ENCODE measurements at regions not wholly inside any gene's neighbourhood (a gene's known extent, or its start where the extent isn't known, plus 50 kb on each side); places are given as distances from the start of the nearest gene placed in this dataset.

DNA sequence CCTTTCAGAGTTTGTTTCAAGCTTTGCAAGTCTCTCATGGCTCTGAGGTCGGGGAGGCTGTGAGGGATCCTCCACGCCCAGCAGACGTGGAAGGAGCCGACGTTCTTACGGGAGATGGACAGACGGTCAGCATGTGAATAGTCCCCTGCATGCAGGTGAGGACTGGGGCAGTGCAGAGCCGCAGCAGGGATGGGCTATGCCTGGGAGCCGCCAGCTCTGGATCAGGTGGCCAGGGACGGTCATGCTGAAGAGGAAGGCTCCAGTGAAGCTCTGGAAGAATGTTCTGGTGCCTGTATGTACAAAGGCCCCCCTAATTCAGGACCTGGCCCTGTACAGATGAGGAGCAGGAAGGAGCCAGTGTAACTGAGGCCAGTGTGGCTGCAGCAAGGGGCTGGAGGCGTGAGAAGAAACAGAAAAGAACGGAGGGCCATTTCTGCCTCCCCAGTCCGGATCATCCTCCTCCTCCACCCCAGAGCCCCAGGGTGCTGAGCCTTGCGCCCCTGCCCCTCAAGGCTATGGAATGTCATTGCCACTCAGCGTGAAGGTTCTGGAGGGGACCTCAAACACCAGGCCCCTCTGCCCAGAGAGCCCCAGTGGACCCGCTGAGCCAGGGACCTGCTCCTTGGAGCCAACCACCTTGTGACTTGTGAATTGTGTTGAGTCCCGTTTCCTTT is 96.8 kb upstream of the DIO3 start:
- DNase-seq (ENCODE audit: low read depth, low spot score), result no peak

DNA sequence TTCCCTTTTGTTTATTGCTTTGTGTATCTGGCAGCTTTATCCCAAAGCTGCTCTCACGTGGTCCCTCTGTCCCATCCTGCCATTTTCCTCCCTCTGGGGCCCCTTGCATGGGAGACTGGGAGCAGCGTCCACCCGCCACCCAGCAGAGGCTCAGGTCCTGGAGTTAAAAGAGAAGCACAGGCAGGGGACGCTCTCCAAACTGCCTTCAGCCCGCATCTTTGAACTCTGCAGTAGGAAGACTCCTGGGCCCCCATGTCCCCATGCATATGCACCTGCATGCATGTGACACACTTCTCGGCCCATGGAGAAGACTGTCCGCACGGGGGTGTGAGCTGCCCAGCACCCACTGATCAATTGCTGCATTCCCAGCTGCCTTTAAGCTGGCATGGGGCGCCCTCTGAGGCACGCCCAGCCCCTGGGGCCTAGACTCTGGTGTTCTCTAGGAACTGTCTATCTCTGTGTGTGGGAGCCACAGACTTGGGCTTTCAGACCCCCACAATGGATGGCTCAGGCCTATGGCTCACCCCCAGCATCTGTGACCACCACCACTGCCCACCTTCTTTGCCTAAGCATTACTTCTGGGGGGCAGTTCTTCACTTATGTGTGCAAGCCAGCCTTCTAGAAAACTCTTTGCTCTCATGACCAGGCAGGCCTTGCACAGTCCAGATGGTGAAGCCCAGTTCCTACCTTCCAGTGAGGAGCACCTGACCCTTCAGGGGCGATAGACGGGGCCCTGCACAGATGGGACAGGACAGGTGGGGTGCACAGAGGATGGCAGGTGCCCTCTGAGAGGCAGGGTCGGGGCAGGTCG is 96.1 kb upstream of the DIO3 start:
- no peak for DNase-seq (ENCODE audit: low read depth, low spot score)

DNA sequence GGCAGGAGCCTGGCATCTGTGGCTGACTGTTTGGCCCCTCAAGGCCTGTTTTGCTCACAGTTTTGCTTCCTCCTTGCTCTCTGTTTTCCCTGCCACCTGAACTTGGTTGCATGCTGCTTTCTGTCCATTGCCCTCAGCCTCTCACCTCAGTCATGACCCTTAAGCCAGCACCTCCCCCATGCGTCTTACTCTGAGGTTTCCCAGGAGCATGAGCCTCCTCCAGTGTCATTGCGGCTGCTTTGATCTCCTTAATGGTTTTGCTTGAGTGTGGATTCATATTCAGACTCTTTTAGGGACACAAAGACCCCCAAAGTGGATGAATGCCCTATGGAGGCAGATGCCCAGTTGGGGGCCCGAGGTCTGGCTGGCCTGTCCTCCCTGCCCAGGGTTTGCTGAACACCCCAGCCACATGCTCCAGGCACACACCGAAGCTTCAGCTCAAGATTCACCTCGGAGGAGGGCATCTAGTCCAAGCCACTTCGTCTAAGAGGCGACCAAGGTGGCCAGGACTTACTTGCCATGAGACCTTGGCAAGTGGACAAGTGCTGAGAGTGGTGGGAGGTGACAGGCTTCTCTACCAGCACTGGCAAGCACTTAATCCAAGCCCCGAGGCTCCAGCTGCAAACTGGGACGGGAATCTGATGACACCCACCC is 95.4 kb upstream of the DIO3 start:
- no peak for DNase-seq (ENCODE audit: low read depth, low spot score)

DNA sequence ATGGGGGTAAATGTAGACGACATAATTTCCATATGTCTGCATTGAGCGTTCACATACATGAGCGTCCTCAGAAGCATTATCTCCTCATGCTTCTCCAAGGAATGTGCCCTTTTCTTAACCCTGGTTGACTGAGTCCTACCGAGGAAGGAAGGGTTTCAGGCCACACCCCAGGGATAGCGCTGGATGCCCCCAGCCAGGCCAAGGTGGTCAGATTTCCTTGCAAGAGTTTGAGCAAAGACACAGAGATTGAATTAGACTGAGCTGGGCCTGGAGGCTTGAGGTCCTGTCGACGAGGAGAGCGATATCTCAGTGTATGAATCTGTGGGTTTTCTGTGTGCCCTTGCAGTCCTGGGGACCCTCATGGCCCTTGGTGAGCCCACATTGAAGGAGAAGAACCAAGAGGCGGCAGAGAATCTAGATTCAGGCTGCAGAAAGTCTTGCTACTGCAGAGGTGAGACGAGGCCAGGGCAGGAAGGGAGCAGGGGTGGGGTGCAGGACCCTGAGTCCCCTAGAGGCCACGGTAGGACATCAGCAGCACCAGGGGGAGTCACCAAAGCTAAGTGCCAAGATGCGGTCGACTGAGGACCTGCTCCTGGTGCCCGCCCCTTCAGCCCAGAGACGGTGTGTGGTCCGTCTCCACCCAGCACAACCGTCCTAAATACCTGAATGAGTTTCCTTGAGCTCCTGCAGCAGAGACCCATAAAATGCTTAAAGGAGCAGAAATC is 94.7 kb upstream of the DIO3 start:
- DNase-seq (ENCODE audit: low read depth, low spot score), result no peak

DNA sequence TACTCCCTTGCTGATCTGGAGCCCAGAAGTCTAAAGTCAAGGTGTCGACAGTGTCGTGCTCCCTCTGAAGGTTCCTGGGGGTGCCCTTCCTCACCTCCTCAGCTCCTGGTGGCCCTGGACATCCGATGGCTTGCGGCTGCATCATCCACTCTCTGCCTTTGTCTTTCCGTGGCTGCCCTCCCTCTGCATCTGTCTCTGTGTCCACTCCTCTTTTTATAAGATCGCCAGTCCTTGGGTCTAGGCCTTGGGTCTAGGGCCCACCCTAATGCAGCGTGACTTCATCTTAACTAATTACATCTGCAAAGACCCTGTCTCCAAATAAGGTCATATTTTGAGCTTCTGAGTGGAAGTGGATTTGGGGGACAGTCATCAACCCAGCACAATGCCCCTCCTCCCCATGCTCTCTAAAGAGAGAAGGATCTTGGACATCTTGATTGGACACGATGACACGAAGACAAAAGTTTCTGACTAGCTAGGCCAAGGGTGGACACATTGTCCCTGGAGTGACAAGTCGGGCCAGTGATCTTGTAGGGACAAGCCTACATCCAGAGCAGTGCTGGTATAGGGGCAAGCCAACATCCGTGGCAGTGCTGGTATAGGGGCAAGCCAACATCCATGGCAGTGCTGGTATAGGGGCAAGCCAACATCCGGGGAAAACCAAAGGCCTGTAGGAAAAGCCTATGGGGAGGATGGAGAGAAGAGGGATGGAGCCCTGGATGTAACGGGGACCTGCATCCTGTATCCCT is 93.9 kb upstream of the DIO3 start:
- no peak for DNase-seq (ENCODE audit: low read depth, low spot score)

DNA sequence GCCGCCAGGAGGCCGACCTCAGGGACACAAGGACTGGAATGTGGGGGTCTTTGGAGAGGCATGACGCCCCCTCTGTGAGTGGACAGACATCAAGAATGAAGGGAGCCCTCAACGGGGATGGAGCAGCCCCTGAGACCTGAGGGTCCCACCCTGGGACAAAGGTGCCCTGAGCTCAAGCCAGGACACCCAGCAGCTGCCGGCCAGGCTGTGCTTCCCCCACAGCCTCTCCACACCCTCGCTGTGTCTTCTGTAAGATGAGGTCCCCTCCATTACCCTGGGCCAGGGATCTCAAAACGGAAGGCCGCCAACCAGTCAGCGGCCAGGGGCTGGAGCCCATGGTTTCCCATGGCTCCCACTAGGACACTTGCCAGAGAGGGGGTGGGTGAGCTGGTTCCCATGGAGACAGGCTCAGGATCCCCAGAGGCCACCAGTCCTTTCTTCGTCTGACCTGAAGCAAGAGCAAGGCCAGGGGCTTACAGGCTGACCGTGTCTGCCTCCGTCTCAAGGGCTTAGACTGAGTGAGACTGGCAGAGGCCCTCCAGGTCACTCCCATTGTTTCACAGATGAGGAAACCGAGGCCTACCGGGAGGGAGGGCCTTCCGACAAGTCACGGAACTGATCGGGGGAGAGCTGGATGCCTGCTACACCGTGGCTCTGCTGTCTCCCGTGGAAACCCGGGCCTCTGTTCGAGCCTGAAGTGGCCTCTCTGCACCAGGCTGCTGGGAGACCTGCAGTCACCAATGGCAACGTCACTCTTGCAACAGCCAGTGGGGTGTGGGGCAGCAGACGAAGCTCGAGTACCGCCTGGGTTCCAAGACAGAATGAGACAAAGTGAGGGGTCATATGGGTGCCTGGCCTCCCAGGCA is 91.7 kb upstream of the DIO3 start:
- DNase-seq (ENCODE audit: low read depth, low spot score), result no peak

DNA sequence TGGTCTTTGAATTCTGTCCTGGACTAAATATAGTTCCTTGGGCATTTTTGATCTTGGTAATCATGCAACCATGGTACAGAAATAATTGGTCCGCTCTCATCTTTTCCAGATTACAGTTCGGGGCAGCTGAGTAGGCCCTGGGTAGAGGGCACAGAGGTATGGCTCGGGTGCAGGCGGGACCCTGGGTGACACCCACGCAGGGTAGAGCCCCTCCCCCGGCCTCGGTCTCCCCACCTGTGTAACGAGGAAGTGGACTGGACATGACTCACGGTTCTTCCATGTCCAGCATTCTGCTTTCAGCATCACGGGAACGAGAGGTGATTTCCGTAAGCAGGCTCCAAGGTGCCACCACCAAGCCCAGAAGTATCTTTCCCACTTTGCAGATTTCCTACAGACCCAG is 91.0 kb upstream of the DIO3 start:
- no peak for DNase-seq (ENCODE audit: low read depth, low spot score)

DNA sequence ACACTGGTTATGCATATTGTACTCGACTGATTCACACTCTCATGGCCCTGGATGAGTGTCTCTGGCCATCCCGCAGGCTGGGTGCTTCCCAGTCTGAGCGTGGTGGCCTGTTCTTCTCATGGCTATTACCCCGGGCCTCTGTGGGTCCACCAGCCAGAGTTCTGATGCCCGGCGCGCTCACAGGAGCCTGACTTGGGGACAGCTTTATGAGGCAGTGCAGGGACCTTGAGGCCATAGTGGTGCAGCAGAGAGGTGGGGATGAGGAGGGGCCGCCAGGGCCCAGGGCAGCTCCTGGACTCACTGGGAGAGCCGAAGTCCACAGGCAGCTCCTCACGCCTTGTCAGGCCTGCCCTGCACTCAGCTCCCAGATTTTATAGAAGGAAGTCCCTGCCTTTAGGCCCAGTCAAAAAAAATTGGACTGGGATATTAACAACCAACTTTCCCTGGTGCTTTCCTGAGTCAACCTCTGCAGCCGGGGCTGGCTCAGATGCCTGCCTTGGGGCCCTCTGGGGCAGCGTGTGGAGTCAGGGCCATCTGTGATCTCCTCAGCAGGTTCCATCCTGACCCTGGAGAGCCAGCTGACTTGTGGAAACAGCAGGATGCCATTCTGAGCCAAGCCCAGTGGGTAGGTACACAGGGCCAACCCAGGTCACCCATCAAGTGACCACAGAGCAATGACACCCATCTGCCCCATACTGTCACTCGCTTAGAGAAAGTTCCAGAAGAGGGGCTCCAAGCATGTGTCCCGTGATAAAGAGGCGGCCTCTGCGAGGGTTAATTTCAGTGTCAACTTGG is 89.4 kb upstream of the DIO3 start:
- no peak for DNase-seq (ENCODE audit: low read depth, low spot score)

DNA sequence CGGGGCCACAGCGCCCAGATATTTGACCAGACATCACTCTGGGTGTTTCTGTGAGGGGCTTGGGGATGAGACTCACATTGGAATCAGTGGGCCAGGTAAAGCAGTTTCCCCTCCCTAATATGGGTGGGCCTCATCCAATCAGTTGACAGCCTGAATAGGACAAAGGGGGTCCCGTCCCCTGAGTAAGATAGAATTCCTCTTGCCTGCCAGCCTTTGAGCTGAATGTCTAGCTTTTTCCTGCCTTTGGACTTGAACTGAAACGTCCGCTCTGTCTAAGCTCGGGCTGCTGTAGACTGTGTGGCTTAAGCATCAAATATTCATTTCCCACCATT is 88.8 kb upstream of the DIO3 start:
- no peak for DNase-seq (ENCODE audit: low read depth, low spot score)

DNA sequence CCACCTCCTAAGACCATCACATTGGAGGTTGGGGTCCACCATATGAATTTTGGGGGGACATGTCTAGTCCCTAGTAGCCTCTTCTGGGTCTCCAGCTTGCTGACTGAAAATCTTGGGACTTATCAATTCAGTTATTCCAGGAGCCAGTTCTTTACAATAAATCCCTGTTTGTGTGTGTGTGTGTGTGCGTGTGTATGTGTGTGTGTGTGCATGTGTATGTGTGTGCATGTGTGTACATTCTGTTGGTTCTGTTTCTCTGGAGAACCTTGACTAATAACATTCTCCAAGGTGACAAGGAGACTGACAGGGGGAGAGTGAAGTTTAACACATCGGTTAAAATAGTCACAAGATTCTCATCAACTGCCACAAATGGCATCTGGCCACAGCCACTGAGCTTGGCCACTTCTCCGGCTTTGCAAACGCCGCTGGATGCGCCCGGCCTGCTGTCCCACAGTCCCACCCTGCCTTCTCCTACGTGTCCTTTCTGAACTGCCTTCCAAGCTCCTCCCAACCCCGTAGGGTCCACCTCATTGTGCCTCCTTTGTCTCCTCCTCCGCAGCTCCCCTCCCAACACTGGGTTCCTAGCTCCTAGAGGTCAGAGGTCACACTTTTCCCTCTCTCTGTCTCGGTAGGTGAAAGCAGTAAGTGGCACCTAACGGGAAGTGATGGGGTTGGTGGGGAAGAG is 88.1 kb upstream of the DIO3 start:
- DNase-seq (ENCODE audit: low read depth, low spot score), result no peak

DNA sequence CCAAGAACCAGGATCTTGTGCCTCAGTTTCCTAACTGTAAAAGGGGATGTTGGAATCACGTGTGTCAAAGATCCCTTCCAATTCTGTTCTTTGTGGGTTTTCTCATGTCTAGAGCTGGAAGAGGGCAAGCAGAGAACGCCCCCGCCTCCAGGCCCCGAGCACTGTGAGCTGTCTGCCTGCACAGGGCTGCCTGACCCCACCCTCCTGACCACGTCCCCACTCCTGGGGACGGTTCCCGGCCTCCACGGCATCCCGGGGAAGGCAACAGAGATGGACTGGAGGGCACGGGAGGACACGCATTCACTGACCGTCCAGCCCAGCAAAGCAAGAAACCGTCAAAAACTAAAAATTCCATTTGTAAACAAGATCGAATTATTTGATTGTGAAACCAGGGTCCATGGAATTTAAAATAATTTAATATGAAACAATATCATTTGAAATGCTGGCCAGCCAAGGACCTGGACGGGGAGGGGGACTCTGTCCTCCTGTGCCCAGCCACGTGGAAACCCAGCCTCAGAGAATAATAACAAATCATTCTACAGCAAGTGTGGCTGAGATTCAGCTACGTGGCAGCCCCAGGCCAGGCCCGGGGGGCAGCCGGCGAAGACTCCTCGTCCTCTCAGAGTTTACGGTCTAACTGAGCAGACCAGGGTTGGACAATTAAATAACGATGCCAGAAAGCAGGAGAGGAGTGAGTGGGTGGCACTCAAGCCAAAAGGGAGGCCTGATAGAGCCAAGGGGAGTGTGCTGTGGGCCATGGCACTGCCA is 87.3 kb upstream of the DIO3 start:
- no peak for DNase-seq (ENCODE audit: low read depth, low spot score)

DNA sequence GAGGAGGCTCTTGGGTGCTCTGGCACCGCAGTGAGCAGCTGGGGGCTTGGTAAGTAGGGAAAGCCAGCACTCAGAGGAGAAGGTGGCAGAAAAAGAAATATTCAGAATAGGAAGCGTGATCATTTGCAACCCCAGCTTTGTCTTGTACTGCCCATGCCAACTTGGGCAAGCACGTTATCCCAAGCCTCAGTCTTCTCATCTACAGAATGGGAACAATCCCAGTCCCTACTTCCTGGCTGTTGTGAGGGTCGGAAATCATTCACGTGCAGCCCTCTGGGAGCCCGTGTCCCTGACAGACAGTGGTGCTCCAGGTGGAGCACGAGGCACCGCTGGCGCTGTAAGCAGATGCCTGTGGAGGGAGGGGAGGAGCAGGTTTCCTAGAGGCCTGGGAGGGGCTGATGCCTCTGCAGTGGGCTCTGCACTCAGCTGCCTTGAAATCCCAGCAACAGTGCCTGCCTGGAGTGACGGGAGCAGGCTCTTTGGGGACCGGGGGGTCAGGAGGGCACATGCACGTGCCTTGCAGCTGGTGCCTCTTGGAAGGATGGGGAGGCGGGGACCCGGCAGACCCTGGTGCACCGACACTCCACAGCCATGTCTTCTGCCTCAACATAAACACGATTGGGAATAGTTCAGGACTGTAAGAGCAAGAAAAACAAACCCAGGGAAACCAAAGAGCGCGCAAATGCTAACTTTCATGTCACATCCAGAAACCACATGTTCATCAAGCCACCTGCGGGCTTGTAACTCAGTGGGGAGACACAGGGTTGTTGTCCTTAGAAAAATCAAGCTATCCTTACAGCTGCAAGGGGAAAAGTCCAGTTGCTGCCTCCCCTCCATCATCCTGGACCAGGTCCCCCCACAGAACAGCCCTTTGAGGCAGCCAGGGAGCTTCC is 86.5 kb upstream of the DIO3 start:
- peak; percentile 18 for DNase-seq (ENCODE audit: low read depth, low spot score)

DNA sequence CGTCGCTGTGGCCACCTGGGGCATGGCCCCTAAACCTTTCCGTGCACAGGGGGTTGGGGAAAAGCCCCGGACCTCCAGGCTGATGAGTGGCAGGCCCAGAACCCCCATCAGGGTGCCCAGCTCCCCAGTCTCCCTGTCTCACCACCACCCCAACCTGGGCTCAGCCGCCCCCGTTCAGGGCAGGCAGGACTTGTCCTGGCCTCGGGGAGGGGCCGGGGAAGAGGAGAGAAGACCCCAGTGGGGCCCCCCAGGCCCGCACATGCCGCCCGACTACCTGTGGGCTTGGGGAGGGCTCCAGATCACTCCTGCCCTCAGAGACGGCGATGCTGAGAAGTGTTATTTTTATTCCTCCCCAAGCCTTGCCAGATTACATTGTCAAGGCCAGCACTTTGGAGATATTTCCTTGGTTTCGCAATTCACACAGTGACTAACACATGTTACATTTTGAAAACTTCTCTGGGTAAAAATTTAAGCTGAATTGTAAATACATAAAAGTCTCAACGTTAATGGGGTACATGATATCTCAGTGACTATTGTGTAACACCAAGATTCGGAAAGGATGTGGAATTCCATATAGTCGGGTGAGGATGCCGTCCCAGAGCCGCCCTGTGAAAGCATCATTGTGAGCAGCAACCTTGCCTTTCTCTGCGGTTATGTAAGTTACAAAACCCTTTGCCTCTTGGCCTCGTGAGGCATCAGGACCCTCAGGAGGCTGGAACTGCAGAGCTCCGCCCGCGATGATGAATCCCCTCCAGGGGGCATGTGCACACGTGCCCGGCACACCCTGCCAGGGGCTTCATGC is 85.6 kb upstream of the DIO3 start:
- DNase-seq (ENCODE audit: low read depth, low spot score), result no peak

DNA sequence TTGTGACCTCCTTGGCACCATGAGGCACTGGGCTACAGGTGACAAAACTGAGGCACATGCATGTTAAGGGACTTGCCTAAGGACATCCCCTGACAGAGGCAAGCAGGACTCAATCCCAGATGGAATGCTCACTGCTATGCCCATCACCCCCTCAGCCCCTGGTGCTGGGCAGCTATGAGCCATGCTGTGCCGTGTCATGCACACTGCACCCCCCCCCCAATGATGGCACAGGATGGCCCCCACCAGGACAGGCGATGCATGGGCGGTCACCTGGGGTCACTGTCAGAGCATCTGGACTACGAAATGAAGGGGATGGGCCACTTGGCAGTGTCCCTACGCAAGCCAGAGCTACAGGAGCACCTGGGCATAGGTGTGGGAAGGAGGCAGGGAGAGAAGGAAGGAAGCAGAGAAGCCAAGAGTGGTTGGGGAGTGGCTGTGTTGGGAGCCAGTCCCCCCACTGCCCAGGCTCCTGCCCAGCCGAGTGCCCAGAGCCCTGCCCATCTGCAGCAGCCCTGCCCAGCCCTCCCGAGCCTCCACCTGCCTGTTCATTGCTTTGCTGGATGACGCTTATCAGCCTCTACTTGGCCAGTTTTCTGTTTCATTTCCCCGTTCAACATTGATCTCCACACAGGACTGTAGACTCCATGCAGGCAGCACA is 84.9 kb upstream of the DIO3 start:
- no peak for DNase-seq (ENCODE audit: low read depth, low spot score)

DNA sequence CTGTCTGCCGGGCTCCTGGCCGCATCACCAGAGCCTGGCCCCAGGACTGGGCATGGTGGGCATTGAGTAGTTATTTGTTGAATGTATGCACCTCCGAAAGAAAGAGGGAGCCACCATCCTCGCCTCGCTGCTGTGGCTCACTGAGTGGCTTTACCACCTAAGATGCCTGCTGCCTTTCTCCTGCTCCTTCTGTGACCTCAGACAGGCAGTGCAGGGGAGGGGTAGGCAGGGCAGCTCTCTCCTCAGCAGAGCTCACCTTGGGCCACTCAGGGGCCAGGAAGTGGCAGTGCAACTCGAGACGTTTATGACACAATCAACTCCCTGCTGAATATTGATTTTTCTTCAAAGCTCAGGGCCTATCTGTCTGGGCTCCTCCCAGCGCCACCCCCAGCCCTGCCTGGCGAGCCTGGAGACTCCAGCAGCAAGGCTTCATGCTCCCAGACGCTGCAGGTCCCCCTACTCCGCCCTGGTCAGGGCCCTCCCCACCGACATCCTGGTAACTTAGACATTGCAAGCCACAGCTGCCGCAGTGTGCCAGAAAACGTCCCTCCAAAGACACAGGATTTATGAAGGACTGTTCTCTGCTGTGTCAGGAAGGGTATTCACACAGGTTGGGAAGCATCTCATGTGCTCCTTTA is 84.3 kb upstream of the DIO3 start:
- DNase-seq (ENCODE audit: low read depth, low spot score), result no peak

DNA sequence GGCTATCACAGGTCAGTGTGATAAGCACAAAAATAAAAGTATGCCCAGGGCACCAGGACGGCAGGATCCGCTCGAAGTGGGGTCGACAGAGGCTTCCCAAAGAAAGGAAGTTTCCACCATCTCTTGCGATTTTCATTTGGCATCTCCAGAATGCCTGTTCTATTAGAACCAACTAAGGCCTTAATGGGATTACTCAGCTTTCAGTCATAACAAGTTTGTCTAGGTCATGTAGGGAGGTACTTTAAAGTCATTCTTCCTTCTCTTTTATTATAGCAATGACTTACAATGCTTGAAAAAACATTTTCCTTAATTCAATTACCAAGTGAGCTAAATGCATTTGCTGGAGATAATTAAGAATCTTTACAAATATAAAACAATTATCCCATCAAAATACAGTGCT is 83.6 kb upstream of the DIO3 start:
- no peak for DNase-seq (ENCODE audit: low read depth, low spot score)
